Uterus (tissue), 3 donors: ENCODE measurements at regions not wholly inside any gene's neighbourhood (a gene's known extent, or its start where the extent isn't known, plus 50 kb on each side); places are given as distances from the start of the nearest gene placed in this dataset.

ENCODE experiments used
- DNase-seq, 2 donors: peaks; one replicate each; pipeline ENCODE4 v3.0.0-alpha.2; 2019 to 2020
- H3K27ac ChIP-seq, 2 donors: fragments of 200-600 bp; sonication (generic); 1 replicate in 1 of 2; 2 replicates in 1 of 2; pipeline ENCODE4 v1.5.1; 2016 to 2018
- H3K27me3 ChIP-seq, 2 donors: fragments of 200-600 bp; sonication (generic); one replicate each; pipeline ENCODE4 v1.5.1; 2018 to 2019; ENCODE audit warnings: control low read depth in 1 of 2
- H3K36me3 ChIP-seq, 2 donors: fragments of 200-600 bp; sonication (generic); one replicate each; pipeline ENCODE4 v1.5.1; 2019; ENCODE audit warnings: control low read depth in 1 of 2
- H3K4me1 ChIP-seq, 2 donors: fragments of 200-600 bp; sonication (generic); one replicate each; pipeline ENCODE4 v1.5.1; 2018 to 2019; ENCODE audit warnings: control low read depth in 1 of 2
- H3K4me3 ChIP-seq, 2 donors: fragments of 200-600 bp; sonication (generic); 1 replicate in 1 of 2; 2 replicates in 1 of 2; pipeline ENCODE4 v1.5.1; 2018 to 2019; ENCODE audit warnings: mild to moderate bottlenecking in 1 of 2
- H3K9me3 ChIP-seq, 2 donors: fragments of 200-600 bp; sonication (generic); one replicate each; pipeline ENCODE4 v1.5.1; 2019; ENCODE audit warnings: control low read depth in 1 of 2
- CTCF ChIP-seq, 4 experiments: fragments of 200-600 bp in 2 of 4; fragments of 450-650 bp in 2 of 4; sonication (generic) in 2 of 4; IDR thresholded peaks; one replicate each; pipeline ENCODE4 v1.5.1; 2016 to 2019; ENCODE audit warnings: antibody characterized with exemption in 4 of 4, mild to moderate bottlenecking in 2 of 4, moderate library complexity in 1 of 4
- POLR2A ChIP-seq, 2 donors: fragments of 450-650 bp; IDR thresholded peaks; one replicate each; pipeline ENCODE4 v1.6.1; 2016; ENCODE audit warnings: antibody characterized with exemption in 2 of 2, mild to moderate bottlenecking in 1 of 2, moderate library complexity in 1 of 2
- intact Hi-C: fragments of 100-400 bp; cut with DNase I; formaldehyde crosslinking; loops from one replicate; pipeline ENCODE4 v1.15.1; 2023; ENCODE audit warnings: low total_unique reads
- donor health status: DM: yes; HTN: yes; CAD: no.

- no peak for TF ChIP-seq CTCF (IDR thresholded peaks at IDR 0.05)
- no peak for TF ChIP-seq POLR2A (IDR thresholded peaks at IDR 0.05)
- DNase-seq: no peak
- Histone ChIP-seq H3K4me3 (no peak overlapping the region), H3K27ac (no peak overlapping the region), H3K36me3 (no peaks in the 10 kb centered on the region), H3K27me3 (no peaks in the 10 kb centered on the region), H3K4me1 (no peaks in the 10 kb centered on the region), H3K9me3 (peaks cover 0 to 9% of the 10 kb centered on the region in 2 donors)
- intact Hi-C loops: no loop called here
Observed at GRCh38 chr1:219398815-219399396, 214.0 kb downstream of the ZC3H11B start.

GRCh38 chr1:219397511-219397910 is 215.4 kb downstream of the ZC3H11B start:
- Histone ChIP-seq H3K4me1 (no peaks in the 10 kb centered on the region), H3K36me3 (no peaks in the 10 kb centered on the region), H3K27ac (no peak overlapping the region), H3K9me3 (peaks cover 0 to 20% of the 10 kb centered on the region in 2 donors), H3K27me3 (no peaks in the 10 kb centered on the region), H3K4me3 (no peak overlapping the region)
- TF ChIP-seq CTCF (IDR thresholded peaks at IDR 0.05): no peak
- no peak for TF ChIP-seq POLR2A (IDR thresholded peaks at IDR 0.05)
- intact Hi-C loops: no loop called here
- no peak for DNase-seq

- intact Hi-C loops: no loop called here
- H3K27ac ChIP-seq: no peak overlapping the region
Observed at GRCh38 chr1:219391297-219391696, 217.6 kb downstream of the LYPLAL1 start.

GRCh38 chr1:219387211-219387610 is 213.5 kb downstream of the LYPLAL1 start:
- TF ChIP-seq POLR2A (IDR thresholded peaks at IDR 0.05): no peak
- TF ChIP-seq CTCF (IDR thresholded peaks at IDR 0.05): no peak
- Histone ChIP-seq H3K4me1 (no peaks in the 10 kb centered on the region), H3K27me3 (no peaks in the 10 kb centered on the region), H3K36me3 (no peaks in the 10 kb centered on the region), H3K9me3 (no peaks in the 10 kb centered on the region), H3K4me3 (no peak overlapping the region), H3K27ac (no peak overlapping the region)
- intact Hi-C loops: no loop called here
- no peak for DNase-seq

More at GRCh38 chr1:219391297-219391696, 217.6 kb downstream of the LYPLAL1 start:
- no peaks in the 10 kb centered on the region for H3K36me3 ChIP-seq
- no peak for TF ChIP-seq POLR2A (IDR thresholded peaks at IDR 0.05)
- no peak for TF ChIP-seq CTCF (IDR thresholded peaks at IDR 0.05)
- H3K27me3 ChIP-seq: no peaks in the 10 kb centered on the region
- H3K9me3 ChIP-seq: peaks cover 0 to 11% of the 10 kb centered on the region in 2 donors
- DNase-seq: no peak
- no peaks in the 10 kb centered on the region for H3K4me1 ChIP-seq
- no peak overlapping the region for H3K4me3 ChIP-seq

- Histone ChIP-seq H3K4me1 (no peaks in the 10 kb centered on the region), H3K4me3 (no peak overlapping the region), H3K27ac (no peak overlapping the region), H3K36me3 (no peaks in the 10 kb centered on the region), H3K27me3 (no peaks in the 10 kb centered on the region), H3K9me3 (no peaks in the 10 kb centered on the region)
- intact Hi-C loops: no loop called here
- DNase-seq: peak in 1 of 2 donors; percentile 21
- TF ChIP-seq CTCF (IDR thresholded peaks at IDR 0.05) (peak; percentile 2 to 41 (median 32)), POLR2A (IDR thresholded peaks at IDR 0.05) (no peak)
Observed at GRCh38 chr1:219385787-219386427, 212.2 kb downstream of the LYPLAL1 start.
